ENCODE measurements at regions not wholly inside any gene's neighbourhood (a gene's known extent, or its start where the extent isn't known, plus 50 kb on each side); places are given as distances from the start of the nearest gene placed in this dataset.

- TF ChIP-seq EGR1 (IDR thresholded peaks at IDR 0.05; ENCODE audit: low read depth in 2 of 2) (no peak), JUND (IDR thresholded peaks at IDR 0.05) (no peak), CTCF (IDR thresholded peaks at IDR 0.05; ENCODE audit: low read depth, low read length, missing input control) (no peak), ZBTB33 (IDR thresholded peaks at IDR 0.05) (no peak), TAF1 (conservative IDR thresholded peaks at IDR 0.05) (no peak)
Measured at GRCh38 chr3:86815880-86816279, 175.1 kb downstream of the VGLL3 start.
